HEK293T (cell line): ENCODE measurements at regions not wholly inside any gene's neighbourhood (a gene's known extent, or its start where the extent isn't known, plus 50 kb on each side); places are given as distances from the start of the nearest gene placed in this dataset.
"Not testable (repeated sequence)": the region's sequence is repeated elsewhere in the genome, so short reads cannot be mapped to it uniquely, and the experiment has no call there.

Source experiments
- CTCF ChIA-PET: fragments of 350-600 bp; formaldehyde crosslinking; extraction: SDS; loops from one replicate; lab custom pipeline; 2021; ENCODE audit warnings: antibody characterized with exemption, inconsistent platforms; lab: Yijun Ruan, JAX
- POLR2A ChIA-PET: fragments of 350-600 bp; formaldehyde crosslinking; extraction: SDS; loops from one replicate; lab custom pipeline; 2020; ENCODE audit warnings: antibody characterized with exemption, inconsistent platforms; lab: Yijun Ruan, JAX
- DNase-seq: peaks from one replicate; pipeline ENCODE4 v3.0.0; 2012; ENCODE audit warnings: mixed read lengths; ENCODE audit errors: extremely low spot score
- ARNT ChIP-seq: fragments of 450-650 bp; IDR thresholded peaks from 2 replicates; pipeline ENCODE4 v1.6.1; 2017; ENCODE audit warnings: mild to moderate bottlenecking
- BHLHE40 ChIP-seq: fragments of 450-650 bp; IDR thresholded peaks from 2 replicates; pipeline ENCODE4 v1.6.1; 2016; ENCODE audit warnings: mild to moderate bottlenecking, moderate library complexity, borderline replicate concordance
- CTBP1 ChIP-seq: fragments of 450-650 bp; IDR thresholded peaks from 2 replicates; pipeline ENCODE4 v1.6.1; 2016; ENCODE audit warnings: borderline replicate concordance
- ELF4 ChIP-seq: fragments of 450-650 bp; IDR thresholded peaks from 2 replicates; pipeline ENCODE4 v1.6.1; 2017; ENCODE audit warnings: antibody characterized with exemption
- FOXA1 ChIP-seq: fragments of 450-650 bp; IDR thresholded peaks from 2 replicates; pipeline ENCODE4 v1.6.1; 2016; ENCODE audit warnings: mild to moderate bottlenecking
- FOXK2 ChIP-seq: fragments of 450-650 bp; IDR thresholded peaks from 2 replicates; pipeline ENCODE4 v1.6.1; 2016; ENCODE audit warnings: mild to moderate bottlenecking
- FOXM1 ChIP-seq: fragments of 450-650 bp; IDR thresholded peaks from 2 replicates; pipeline ENCODE4 v1.6.1; 2017; ENCODE audit warnings: mild to moderate bottlenecking, borderline replicate concordance
- L3MBTL2 ChIP-seq: fragments of 450-650 bp; conservative IDR thresholded peaks from 2 replicates; pipeline ENCODE4 v1.6.1; 2016; ENCODE audit warnings: mild to moderate bottlenecking
- NFRKB ChIP-seq: fragments of 450-650 bp; IDR thresholded peaks from 2 replicates; pipeline ENCODE4 v1.6.1; 2016; ENCODE audit warnings: mild to moderate bottlenecking, moderate library complexity
- SP1 ChIP-seq: fragments of 450-650 bp; IDR thresholded peaks from 2 replicates; pipeline ENCODE4 v1.6.1; 2017
- SUZ12 ChIP-seq: fragments of 450-650 bp; IDR thresholded peaks from 2 replicates; pipeline ENCODE4 v1.6.1; 2016; ENCODE audit warnings: mild to moderate bottlenecking
- TARDBP ChIP-seq: fragments of 450-650 bp; IDR thresholded peaks from 2 replicates; pipeline ENCODE4 v1.6.1; 2016
- ZNF384 ChIP-seq: fragments of 450-650 bp; IDR thresholded peaks from 2 replicates; pipeline ENCODE4 v1.6.1; 2016
- TF ChIP-seq, protein P1 (sequence below): fragments of 450-650 bp; IDR thresholded peaks from 2 replicates; pipeline ENCODE4 v1.6.1; 2016

DNA sequence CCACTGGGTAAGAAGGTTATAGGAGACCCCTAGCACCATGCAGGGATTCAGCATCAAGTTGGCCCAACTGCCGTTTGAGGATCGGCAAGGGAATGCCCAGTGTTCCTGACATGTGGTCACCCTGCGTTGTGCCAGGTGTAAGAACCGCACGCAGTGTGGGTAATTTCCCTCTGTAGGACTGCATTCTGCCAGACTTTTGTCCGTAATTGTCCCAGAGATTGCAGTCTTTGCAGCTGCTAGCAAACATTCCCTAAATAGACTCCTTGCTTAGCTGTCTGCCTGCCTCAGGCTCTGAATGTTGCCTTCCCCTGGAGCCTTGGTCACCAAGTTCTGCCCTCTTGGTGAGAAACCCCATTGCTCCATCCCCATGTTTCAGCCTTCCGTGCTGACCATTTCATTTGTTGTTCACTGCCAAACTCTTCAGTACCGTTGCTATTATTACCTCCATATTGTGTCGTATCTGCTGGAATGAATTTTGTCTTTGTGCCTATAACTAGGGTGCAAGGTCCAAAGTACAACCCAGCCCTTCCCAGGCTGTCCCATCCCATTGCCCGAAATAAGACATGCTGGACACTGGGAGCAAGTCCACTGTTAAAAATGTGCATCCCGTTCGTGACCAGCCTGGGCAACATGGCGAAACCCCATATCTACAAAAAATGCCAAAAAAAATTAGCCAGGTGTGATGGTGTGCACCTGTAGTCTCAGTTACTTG, 53.8 kb upstream of the USP9X start:
- ChIA-PET CTCF (no interaction called here), POLR2A (no interaction called here)
- no peak for DNase-seq
- TF ChIP-seq, protein P1, sequence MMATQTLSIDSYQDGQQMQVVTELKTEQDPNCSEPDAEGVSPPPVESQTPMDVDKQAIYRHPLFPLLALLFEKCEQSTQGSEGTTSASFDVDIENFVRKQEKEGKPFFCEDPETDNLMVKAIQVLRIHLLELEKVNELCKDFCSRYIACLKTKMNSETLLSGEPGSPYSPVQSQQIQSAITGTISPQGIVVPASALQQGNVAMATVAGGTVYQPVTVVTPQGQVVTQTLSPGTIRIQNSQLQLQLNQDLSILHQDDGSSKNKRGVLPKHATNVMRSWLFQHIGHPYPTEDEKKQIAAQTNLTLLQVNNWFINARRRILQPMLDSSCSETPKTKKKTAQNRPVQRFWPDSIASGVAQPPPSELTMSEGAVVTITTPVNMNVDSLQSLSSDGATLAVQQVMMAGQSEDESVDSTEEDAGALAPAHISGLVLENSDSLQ: no peak
- no peak for TF ChIP-seq FOXK2
- no peak for TF ChIP-seq FOXA1
- TF ChIP-seq BHLHE40: no peak
- TF ChIP-seq CTBP1: no peak
- no peak for TF ChIP-seq SUZ12
- TF ChIP-seq TARDBP: no peak
- TF ChIP-seq ELF4: no peak
- no peak for TF ChIP-seq NFRKB
- TF ChIP-seq ARNT: no peak
- TF ChIP-seq SP1: no peak
- TF ChIP-seq L3MBTL2: no peak
- no peak for TF ChIP-seq FOXM1

DNA sequence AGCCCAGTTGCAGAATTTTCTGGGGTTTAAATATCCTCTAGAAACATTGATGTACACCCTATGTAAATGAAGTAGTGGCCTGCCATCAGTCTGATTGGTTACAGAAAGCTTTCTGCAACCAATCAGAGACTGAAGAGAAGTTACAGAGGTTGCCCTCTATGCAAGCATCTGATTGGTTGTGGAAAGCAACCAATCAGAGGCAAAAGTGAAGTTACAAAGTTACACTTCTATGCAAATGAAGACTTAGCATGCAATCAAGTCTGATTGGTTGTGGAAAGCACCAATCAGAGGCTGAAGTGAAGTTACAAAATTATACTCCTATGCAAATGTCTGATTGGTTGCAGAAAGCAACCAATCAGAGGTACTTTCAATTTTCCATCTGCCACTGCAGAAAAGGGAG, 51.9 kb upstream of the USP9X start:
- POLR2A ChIA-PET: no interaction called here
- DNase-seq: no peak
- TF ChIP-seq, protein P1: no peak
- TF ChIP-seq FOXK2: no peak
- no peak for TF ChIP-seq ZNF384
- no peak for TF ChIP-seq FOXA1
- CTCF ChIA-PET: interaction anchor here (0.6 kb wide), 1 partner anchor 1321 kb away, joined by 4 read pairs; no protein-coding TSS in a partner anchor

DNA sequence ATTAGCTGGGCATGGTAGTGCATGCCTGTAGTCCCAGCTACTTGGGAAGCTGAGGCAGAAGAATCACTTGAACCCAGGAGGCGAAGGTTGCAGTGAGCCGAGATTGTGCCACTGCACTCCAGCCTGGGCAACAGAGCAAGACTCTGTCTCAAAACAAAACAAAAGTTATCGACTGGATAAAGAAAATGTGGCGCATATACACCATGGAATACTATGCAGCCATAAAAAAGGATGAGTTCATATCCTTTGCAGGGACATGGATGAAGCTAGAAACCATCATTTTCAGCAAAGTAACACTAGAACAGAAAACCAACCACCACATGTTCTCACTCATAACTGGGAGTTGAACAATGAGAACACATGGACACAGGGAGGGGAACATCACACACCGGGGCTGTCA, 50.3 kb upstream of the USP9X start:
- POLR2A ChIA-PET: not testable (repeated sequence)

More for the DNA sequence above, 50.3 kb upstream of the USP9X start:
- not testable (repeated sequence) for DNase-seq
- CTCF ChIA-PET: interaction anchor here (0.6 kb wide), 1 partner anchor 12 kb away, joined by 3 read pairs; no protein-coding TSS in a partner anchor
